ENCODE measurements at regions not wholly inside any gene's neighbourhood (a gene's known extent, or its start where the extent isn't known, plus 50 kb on each side); places are given as distances from the start of the nearest gene placed in this dataset.

DNA sequence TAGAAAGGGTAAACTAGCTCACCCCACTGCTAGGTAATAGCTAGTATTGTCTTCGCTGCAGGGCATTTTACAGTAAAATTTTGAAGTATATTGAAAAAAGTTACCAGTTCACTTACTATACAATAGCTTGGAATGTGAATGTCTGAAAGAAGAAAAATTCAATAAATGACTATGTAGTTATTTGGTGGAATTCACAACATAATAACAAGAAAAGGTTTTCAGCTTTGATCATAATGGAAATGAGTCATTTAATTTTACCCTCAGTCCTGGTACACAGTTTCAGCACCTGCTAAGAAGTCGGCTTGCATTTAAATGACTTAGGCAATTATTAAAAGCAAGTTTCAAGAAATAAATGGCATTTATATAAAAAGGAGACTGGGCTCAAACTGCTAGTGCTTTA, 90.4 kb downstream of the NUP35 start:
- no peak overlapping the region for H3K4me3 ChIP-seq (ENCODE audit: low read depth, low read length)

DNA sequence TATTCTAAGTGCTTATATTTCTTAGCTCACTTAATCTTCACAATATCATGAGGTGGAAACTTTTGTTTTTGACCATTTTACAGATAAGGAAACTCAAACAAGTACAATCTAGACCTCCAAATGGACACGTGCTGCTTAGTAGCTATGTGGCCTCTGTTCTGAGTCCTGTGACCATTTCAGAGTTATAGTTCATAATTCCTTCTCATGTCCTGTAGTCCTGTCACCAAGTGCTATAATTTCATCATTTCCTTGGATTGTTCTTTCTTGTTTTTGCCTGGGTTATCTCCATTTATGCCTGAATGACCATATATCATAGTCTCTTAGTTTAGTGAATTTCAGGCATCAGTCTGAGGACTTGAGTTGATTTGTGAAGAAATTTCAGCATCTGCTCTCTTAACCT, 91.7 kb downstream of the NUP35 start:
- Histone ChIP-seq H3K4me3 (ENCODE audit: low read depth, low read length) (no peak overlapping the region), H3K36me3 (ENCODE audit: control insufficient read depth, insufficient read depth, low read length) (no peaks in the 10 kb centered on the region), H3K27me3 (ENCODE audit: control insufficient read depth, insufficient read depth, low read length) (no peaks in the 10 kb centered on the region)
- FAIRE-seq, result no peak
- no peak for DNase-seq (ENCODE audit: low read depth)
- TF ChIP-seq, protein P1, sequence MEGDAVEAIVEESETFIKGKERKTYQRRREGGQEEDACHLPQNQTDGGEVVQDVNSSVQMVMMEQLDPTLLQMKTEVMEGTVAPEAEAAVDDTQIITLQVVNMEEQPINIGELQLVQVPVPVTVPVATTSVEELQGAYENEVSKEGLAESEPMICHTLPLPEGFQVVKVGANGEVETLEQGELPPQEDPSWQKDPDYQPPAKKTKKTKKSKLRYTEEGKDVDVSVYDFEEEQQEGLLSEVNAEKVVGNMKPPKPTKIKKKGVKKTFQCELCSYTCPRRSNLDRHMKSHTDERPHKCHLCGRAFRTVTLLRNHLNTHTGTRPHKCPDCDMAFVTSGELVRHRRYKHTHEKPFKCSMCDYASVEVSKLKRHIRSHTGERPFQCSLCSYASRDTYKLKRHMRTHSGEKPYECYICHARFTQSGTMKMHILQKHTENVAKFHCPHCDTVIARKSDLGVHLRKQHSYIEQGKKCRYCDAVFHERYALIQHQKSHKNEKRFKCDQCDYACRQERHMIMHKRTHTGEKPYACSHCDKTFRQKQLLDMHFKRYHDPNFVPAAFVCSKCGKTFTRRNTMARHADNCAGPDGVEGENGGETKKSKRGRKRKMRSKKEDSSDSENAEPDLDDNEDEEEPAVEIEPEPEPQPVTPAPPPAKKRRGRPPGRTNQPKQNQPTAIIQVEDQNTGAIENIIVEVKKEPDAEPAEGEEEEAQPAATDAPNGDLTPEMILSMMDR (IDR thresholded peaks at IDR 0.05; ENCODE audit: insufficient read depth, low read length, severe bottlenecking), result no peak

More for the DNA sequence above, 90.4 kb downstream of the NUP35 start:
- H3K27me3 ChIP-seq (ENCODE audit: control insufficient read depth, insufficient read depth, low read length), result no peaks in the 10 kb centered on the region
- FAIRE-seq (no peak), DNase-seq (ENCODE audit: low read depth) (no peak)
- TF ChIP-seq, protein P1 (IDR thresholded peaks at IDR 0.05; ENCODE audit: insufficient read depth, low read length, severe bottlenecking), result no peak
- no peaks in the 10 kb centered on the region for H3K36me3 ChIP-seq (ENCODE audit: control insufficient read depth, insufficient read depth, low read length)

DNA sequence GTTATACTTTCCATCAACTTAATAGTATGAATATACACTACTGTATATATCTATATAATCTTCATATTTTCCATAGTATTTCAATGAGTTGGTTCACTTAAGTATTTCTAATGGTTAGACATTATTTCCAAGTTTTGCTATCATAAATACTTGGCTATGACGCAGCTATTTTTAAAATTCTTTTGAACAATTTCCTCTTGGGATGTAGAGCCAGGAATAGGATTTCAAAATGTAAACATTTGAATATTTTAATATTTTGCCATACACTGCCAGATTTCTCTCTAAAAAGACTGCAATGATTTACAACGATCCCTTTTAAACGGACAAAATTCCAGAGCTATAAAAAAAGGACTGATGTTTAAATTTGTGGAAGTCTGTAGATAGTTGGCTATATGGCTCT, 95.6 kb downstream of the NUP35 start:
- H3K4me3 ChIP-seq (ENCODE audit: low read depth, low read length), result no peak overlapping the region
- H3K36me3 ChIP-seq (ENCODE audit: control insufficient read depth, insufficient read depth, low read length), result no peaks in the 10 kb centered on the region
- FAIRE-seq (no peak), DNase-seq (ENCODE audit: low read depth) (no peak)
- no peaks in the 10 kb centered on the region for H3K27me3 ChIP-seq (ENCODE audit: control insufficient read depth, insufficient read depth, low read length)
- TF ChIP-seq, protein P1 (IDR thresholded peaks at IDR 0.05; ENCODE audit: insufficient read depth, low read length, severe bottlenecking), result no peak

DNA sequence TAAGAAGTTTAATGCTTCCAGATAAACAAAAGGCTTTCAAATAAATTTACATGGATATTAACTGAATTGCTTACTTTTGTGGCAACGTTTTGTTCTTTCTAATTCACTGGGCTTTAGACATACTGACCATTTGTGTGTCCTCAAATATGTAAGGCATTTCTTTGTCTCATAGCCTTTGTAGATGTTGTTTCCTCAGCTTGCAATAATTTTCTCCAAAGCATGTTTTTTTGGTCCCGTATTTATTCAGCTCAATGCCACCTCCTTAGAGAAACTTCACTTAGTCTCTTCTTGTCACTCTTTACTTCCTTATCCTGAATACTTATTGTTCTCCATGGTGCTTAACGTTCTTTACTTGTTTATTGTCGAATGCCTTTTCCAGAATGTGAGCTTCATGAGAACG, 98.5 kb downstream of the NUP35 start:
- FAIRE-seq (no peak), DNase-seq (ENCODE audit: low read depth) (no peak)
- Histone ChIP-seq H3K27me3 (ENCODE audit: control insufficient read depth, insufficient read depth, low read length) (no peaks in the 10 kb centered on the region), H3K4me3 (ENCODE audit: low read depth, low read length) (no peak overlapping the region), H3K36me3 (ENCODE audit: control insufficient read depth, insufficient read depth, low read length) (no peaks in the 10 kb centered on the region)
- TF ChIP-seq, protein P1 (IDR thresholded peaks at IDR 0.05; ENCODE audit: insufficient read depth, low read length, severe bottlenecking), result no peak

DNA sequence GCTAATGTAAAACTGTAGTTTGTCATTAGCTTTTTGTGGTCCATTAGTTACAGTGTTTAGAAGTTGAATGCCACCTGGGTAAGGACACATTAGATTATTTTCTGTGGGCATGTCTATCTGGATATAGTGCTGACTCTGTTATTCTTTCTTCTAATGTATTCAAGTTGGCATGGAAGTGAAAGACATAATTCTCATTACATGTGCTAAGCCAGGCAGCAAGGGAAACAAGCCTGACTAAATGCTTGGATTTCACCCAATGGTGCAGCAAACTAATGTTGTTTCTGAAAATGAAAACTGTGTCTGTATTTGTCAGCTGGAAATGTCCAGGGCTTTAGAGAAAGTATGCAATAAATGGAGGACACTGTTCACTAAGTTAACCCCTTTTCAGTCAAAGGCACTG, 100.7 kb downstream of the NUP35 start:
- TF ChIP-seq, protein P1 (IDR thresholded peaks at IDR 0.05; ENCODE audit: insufficient read depth, low read length, severe bottlenecking), result no peak
- no peaks in the 10 kb centered on the region for H3K27me3 ChIP-seq (ENCODE audit: control insufficient read depth, insufficient read depth, low read length)
- H3K4me3 ChIP-seq (ENCODE audit: low read depth, low read length), result no peak overlapping the region
- no peaks in the 10 kb centered on the region for H3K36me3 ChIP-seq (ENCODE audit: control insufficient read depth, insufficient read depth, low read length)
- no peak for DNase-seq (ENCODE audit: low read depth)
- no peak for FAIRE-seq

DNA sequence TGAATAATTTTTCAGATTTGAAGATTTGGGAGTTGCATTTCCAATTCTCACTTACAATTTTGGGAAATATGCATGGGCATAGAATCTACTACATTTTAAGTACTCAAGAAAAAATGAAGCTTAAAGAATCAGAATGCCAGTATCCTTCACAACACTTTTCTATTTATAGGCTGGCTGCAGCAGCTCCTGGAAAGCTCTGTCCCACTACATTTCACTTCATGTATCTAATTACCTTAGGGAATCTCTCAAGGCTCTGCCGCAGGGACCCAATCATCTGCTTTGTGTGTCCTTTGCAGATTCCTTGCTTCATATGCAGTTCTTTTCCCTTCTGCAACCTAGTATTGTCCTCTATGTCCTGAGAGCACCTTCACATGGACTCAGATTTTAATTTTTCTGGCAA, 102.9 kb downstream of the NUP35 start:
- TF ChIP-seq, protein P1 (IDR thresholded peaks at IDR 0.05; ENCODE audit: insufficient read depth, low read length, severe bottlenecking), result no peak
- Histone ChIP-seq H3K27me3 (ENCODE audit: control insufficient read depth, insufficient read depth, low read length) (no peaks in the 10 kb centered on the region), H3K4me3 (ENCODE audit: low read depth, low read length) (no peak overlapping the region), H3K36me3 (ENCODE audit: control insufficient read depth, insufficient read depth, low read length) (no peaks in the 10 kb centered on the region)
- DNase-seq (ENCODE audit: low read depth) (no peak), FAIRE-seq (no peak)

Data from bronchial epithelial cell (primary cell).